WTC11 (cell line): ENCODE measurements at regions not wholly inside any gene's neighbourhood (a gene's known extent, or its start where the extent isn't known, plus 50 kb on each side); places are given as distances from the start of the nearest gene placed in this dataset.

Source experiments
- ATAC-seq: fragments of 200-7000 bp; cut with Tn5 transposase; 2 replicates; pipeline ENCODE4 v1.10.0; 2021; ENCODE audit warnings: mild to moderate bottlenecking, moderate library complexity
- CTCF ChIA-PET: fragments of 300-600 bp; sonication (Branson Sonifier 250); formaldehyde crosslinking; loops from one replicate; lab custom pipeline; 2021; ENCODE audit warnings: antibody characterized with exemption; lab: Charles Lee
- POLR2A ChIA-PET: fragments of 350-600 bp; sonication (Branson Sonifier 250); formaldehyde crosslinking; loops from one replicate; lab custom pipeline; 2021; ENCODE audit warnings: antibody characterized with exemption; lab: Charles Lee
- DNase-seq: peaks from one replicate; pipeline ENCODE4 v3.0.0; 2021; ENCODE audit warnings: low spot score
- H3K27ac Mint-ChIP-seq: 2 replicates; pipeline ENCODE4 v1.8.0; 2021; ENCODE audit warnings: mixed read lengths
- H3K27me3 Mint-ChIP-seq: 2 replicates; pipeline ENCODE4 v1.8.0; 2021; ENCODE audit warnings: low read depth, mild to moderate bottlenecking, moderate library complexity, mixed read lengths
- H3K36me3 Mint-ChIP-seq: 2 replicates; pipeline ENCODE4 v1.8.0; 2021; ENCODE audit warnings: mixed read lengths
- H3K4me1 Mint-ChIP-seq: 2 replicates; pipeline ENCODE4 v1.8.0; 2022; ENCODE audit warnings: mixed read lengths
- H3K4me3 Mint-ChIP-seq: 2 replicates; pipeline ENCODE4 v1.8.0; 2021; ENCODE audit warnings: mild to moderate bottlenecking, moderate library complexity, mixed read lengths
- H3K9me3 Mint-ChIP-seq: 2 replicates; pipeline ENCODE4 v1.8.0; 2021; ENCODE audit warnings: mixed read lengths
- ESRRA ChIP-seq: sonication (generic); formaldehyde crosslinking; IDR thresholded peaks from 2 replicates; pipeline ENCODE4 v1.8.1; 2022; ENCODE audit warnings: mild to moderate bottlenecking, missing genetic modification reagents, borderline replicate concordance
- ETV6 ChIP-seq: sonication (generic); formaldehyde crosslinking; IDR thresholded peaks from 2 replicates; pipeline ENCODE4 v1.8.1; 2022; ENCODE audit warnings: mild to moderate bottlenecking, missing genetic modification reagents
- FOXK1 ChIP-seq: sonication (generic); formaldehyde crosslinking; IDR thresholded peaks from 2 replicates; pipeline ENCODE4 v1.8.0; 2022; ENCODE audit warnings: mild to moderate bottlenecking, moderate library complexity, missing genetic modification reagents
- FOXP1 ChIP-seq: sonication (generic); formaldehyde crosslinking; IDR thresholded peaks from 2 replicates; pipeline ENCODE4 v1.8.0; 2022; ENCODE audit warnings: missing genetic modification reagents, mild to moderate bottlenecking, moderate library complexity, borderline replicate concordance
- GABPB1 ChIP-seq: sonication (generic); formaldehyde crosslinking; IDR thresholded peaks from 2 replicates; pipeline ENCODE4 v1.8.1; 2023; ENCODE audit warnings: mild to moderate bottlenecking, missing genetic modification reagents
- HMGA2 ChIP-seq: fragments of 250-450 bp; sonication (Bioruptor Pico); IDR thresholded peaks from 2 replicates; pipeline ENCODE4 v1.4.0; 2021; ENCODE audit warnings: mild to moderate bottlenecking, moderate library complexity
- TEAD1 ChIP-seq: sonication (generic); formaldehyde crosslinking; IDR thresholded peaks from 2 replicates; pipeline ENCODE4 v1.8.0; 2022; ENCODE audit warnings: mild to moderate bottlenecking, missing genetic modification reagents
- TEAD4 ChIP-seq: sonication (generic); formaldehyde crosslinking; IDR thresholded peaks from 2 replicates; pipeline ENCODE4 v1.8.0; 2022; ENCODE audit warnings: mild to moderate bottlenecking, missing genetic modification reagents
- USF2 ChIP-seq: sonication (generic); formaldehyde crosslinking; IDR thresholded peaks from 2 replicates; pipeline ENCODE4 v1.8.1; 2023; ENCODE audit warnings: mild to moderate bottlenecking, missing genetic modification reagents, moderate library complexity
- ZBTB21 ChIP-seq: sonication (generic); formaldehyde crosslinking; IDR thresholded peaks from 2 replicates; pipeline ENCODE4 v1.8.1; 2023; ENCODE audit warnings: mild to moderate bottlenecking, missing genetic modification reagents, borderline replicate concordance
- ZNF138 ChIP-seq: sonication (generic); formaldehyde crosslinking; conservative IDR thresholded peaks from 2 replicates; pipeline ENCODE4 v1.8.1; 2022; ENCODE audit warnings: mild to moderate bottlenecking, moderate library complexity, missing genetic modification reagents
- ZNF317 ChIP-seq: sonication (generic); formaldehyde crosslinking; IDR thresholded peaks from 2 replicates; pipeline ENCODE4 v1.8.1; 2023; ENCODE audit warnings: low read depth, mild to moderate bottlenecking, moderate library complexity, missing genetic modification reagents, borderline replicate concordance
- ZSCAN18 ChIP-seq: fragments of 250-450 bp; sonication (Bioruptor Pico); IDR thresholded peaks from 2 replicates; pipeline ENCODE4 v2.1.2; 2022; ENCODE audit warnings: mild to moderate bottlenecking, moderate library complexity

GRCh38 chr2:150034665-150035064, 447.1 kb upstream of the MMADHC start:
- TF ChIP-seq FOXK1 (CRISPR knock-in tag) (no peak), ETV6 (CRISPR knock-in tag) (no peak)
- TF ChIP-seq, all 79 proteins: peak for 0
- ATAC-seq, result no peak
- no peaks in the 10 kb centered on the region for H3K9me3 Mint-ChIP-seq
- H3K27ac Mint-ChIP-seq, result no peak overlapping the region
- no peak for DNase-seq
- no peaks in the 10 kb centered on the region for H3K36me3 Mint-ChIP-seq
- POLR2A ChIA-PET, result no interaction called here
- CTCF ChIA-PET, result no interaction called here
- peaks cover 5% of the 10 kb centered on the region for H3K4me1 Mint-ChIP-seq
- H3K27me3 Mint-ChIP-seq, result no peaks in the 10 kb centered on the region
- H3K4me3 Mint-ChIP-seq, result no peak overlapping the region

GRCh38 chr2:150030436-150031190, 443.0 kb upstream of the MMADHC start:
- POLR2A ChIA-PET, result no interaction called here
- ATAC-seq (no peak), DNase-seq (no peak)
- TF ChIP-seq TEAD1 (CRISPR knock-in tag) (no peak), FOXP1 (no peak), TEAD4 (CRISPR knock-in tag) (no peak), ZSCAN18 (CRISPR knock-in tag) (no peak)
- Mint-ChIP-seq H3K9me3 (no peaks in the 10 kb centered on the region), H3K4me3 (no peak overlapping the region), H3K4me1 (peaks cover 11% of the 10 kb centered on the region), H3K36me3 (no peaks in the 10 kb centered on the region), H3K27me3 (no peaks in the 10 kb centered on the region), H3K27ac (no peak overlapping the region)
- CTCF ChIA-PET, result no interaction called here

- TF ChIP-seq FOXP1, result no peak
- TF ChIP-seq GABPB1, result no peak
- TF ChIP-seq ZSCAN18 (CRISPR knock-in tag), result no peak
- CTCF ChIA-PET, result no interaction called here
- Mint-ChIP-seq H3K4me3 (no peak overlapping the region), H3K27me3 (no peaks in the 10 kb centered on the region), H3K27ac (no peak overlapping the region), H3K9me3 (no peaks in the 10 kb centered on the region), H3K36me3 (no peaks in the 10 kb centered on the region), H3K4me1 (peaks cover 11% of the 10 kb centered on the region)
- DNase-seq (no peak), ATAC-seq (no peak)
- POLR2A ChIA-PET, result no interaction called here
These were observed 440.7 kb upstream of the MMADHC start for GRCh38 chr2:150028322-150028721.

GRCh38 chr2:150027164-150027563, 439.6 kb upstream of the MMADHC start:
- Mint-ChIP-seq H3K36me3 (no peaks in the 10 kb centered on the region), H3K27me3 (no peaks in the 10 kb centered on the region), H3K4me3 (no peak overlapping the region), H3K27ac (no peak overlapping the region), H3K9me3 (no peaks in the 10 kb centered on the region), H3K4me1 (peaks cover 11% of the 10 kb centered on the region)
- no peak for ATAC-seq
- ChIA-PET CTCF (no interaction called here), POLR2A (no interaction called here)
- no peak for TF ChIP-seq ZBTB21 (CRISPR knock-in tag)
- no peak for DNase-seq

- TF ChIP-seq USF2 (no peak), HMGA2 (CRISPR knock-in tag) (peak; percentile 93), ZNF138 (CRISPR knock-in tag) (no peak), ESRRA (CRISPR knock-in tag) (no peak), ZNF317 (CRISPR knock-in tag) (no peak)
- ChIA-PET POLR2A (no interaction called here), CTCF (no interaction called here)
- peaks cover 20% of the 10 kb centered on the region for H3K4me1 Mint-ChIP-seq
- no peaks in the 10 kb centered on the region for H3K27me3 Mint-ChIP-seq
- H3K4me3 Mint-ChIP-seq, result no peak overlapping the region
- H3K9me3 Mint-ChIP-seq, result no peaks in the 10 kb centered on the region
- ATAC-seq (no peak), DNase-seq (no peak)
- no peak overlapping the region for H3K27ac Mint-ChIP-seq
- no peaks in the 10 kb centered on the region for H3K36me3 Mint-ChIP-seq
These were observed 436.1 kb upstream of the MMADHC start for GRCh38 chr2:150023663-150024062.
